IMR-90 (cell line): ENCODE measurements at regions not wholly inside any gene's neighbourhood (a gene's known extent, or its start where the extent isn't known, plus 50 kb on each side); places are given as distances from the start of the nearest gene placed in this dataset.

Experiments
- CEBPB ChIP-seq: IDR thresholded peaks from 2 replicates; pipeline ENCODE4 v1.6.1; 2012; ENCODE audit warnings: low read depth, low read length, improper control_type of control experiment
- POLR2A ChIP-seq: IDR thresholded peaks from 2 replicates; pipeline ENCODE4 v1.6.1; 2012; ENCODE audit warnings: mild to moderate bottlenecking, low read depth, low read length
- RAD21 ChIP-seq: IDR thresholded peaks from 2 replicates; pipeline ENCODE4 v1.6.1; 2012; ENCODE audit warnings: low read length, improper control_type of control experiment
- SMC3 ChIP-seq: fragments of 150-350 bp; IDR thresholded peaks from 2 replicates; pipeline ENCODE4 v1.6.1; 2016; ENCODE audit warnings: low read depth, mild to moderate bottlenecking, antibody characterized with exemption, low read length, moderate library complexity
- TF ChIP-seq, protein P1 (sequence below): conservative IDR thresholded peaks from 2 replicates; pipeline ENCODE4 v1.5.1; 2012; ENCODE audit warnings: mild to moderate bottlenecking, low read depth, low read length, improper control_type of control experiment

GRCh38 chr10:7485799-7486198 lies 75.0 kb upstream of the SFMBT2 start:
- TF ChIP-seq, protein P1, sequence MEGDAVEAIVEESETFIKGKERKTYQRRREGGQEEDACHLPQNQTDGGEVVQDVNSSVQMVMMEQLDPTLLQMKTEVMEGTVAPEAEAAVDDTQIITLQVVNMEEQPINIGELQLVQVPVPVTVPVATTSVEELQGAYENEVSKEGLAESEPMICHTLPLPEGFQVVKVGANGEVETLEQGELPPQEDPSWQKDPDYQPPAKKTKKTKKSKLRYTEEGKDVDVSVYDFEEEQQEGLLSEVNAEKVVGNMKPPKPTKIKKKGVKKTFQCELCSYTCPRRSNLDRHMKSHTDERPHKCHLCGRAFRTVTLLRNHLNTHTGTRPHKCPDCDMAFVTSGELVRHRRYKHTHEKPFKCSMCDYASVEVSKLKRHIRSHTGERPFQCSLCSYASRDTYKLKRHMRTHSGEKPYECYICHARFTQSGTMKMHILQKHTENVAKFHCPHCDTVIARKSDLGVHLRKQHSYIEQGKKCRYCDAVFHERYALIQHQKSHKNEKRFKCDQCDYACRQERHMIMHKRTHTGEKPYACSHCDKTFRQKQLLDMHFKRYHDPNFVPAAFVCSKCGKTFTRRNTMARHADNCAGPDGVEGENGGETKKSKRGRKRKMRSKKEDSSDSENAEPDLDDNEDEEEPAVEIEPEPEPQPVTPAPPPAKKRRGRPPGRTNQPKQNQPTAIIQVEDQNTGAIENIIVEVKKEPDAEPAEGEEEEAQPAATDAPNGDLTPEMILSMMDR, result no peak
- TF ChIP-seq RAD21, result no peak
- no peak for TF ChIP-seq CEBPB
- TF ChIP-seq POLR2A, result no peak
- TF ChIP-seq SMC3, result no peak
